ENCODE measurements at regions not wholly inside any gene's neighbourhood (a gene's known extent, or its start where the extent isn't known, plus 50 kb on each side); places are given as distances from the start of the nearest gene placed in this dataset.

GRCh38 chr17:72574675-72575510 lies 454.1 kb downstream of the SOX9 start:
- Histone ChIP-seq H3K4me2 (ENCODE audit: low read depth, low read length, poor library complexity, severe bottlenecking) (no peak overlapping the region), H3K9ac (ENCODE audit: low read length) (no peak overlapping the region), H3K27me3 (ENCODE audit: low read length) (no peaks in the 10 kb centered on the region), H3F3A (ENCODE audit: insufficient read depth) (no peaks in the 10 kb centered on the region), H2AFZ (ENCODE audit: low read depth, low read length, severe bottlenecking) (no peak overlapping the region), H3K4me3 (ENCODE audit: insufficient read depth, low read length, poor library complexity, severe bottlenecking) (no peak overlapping the region), H3K9me2 (replicated peaks; ENCODE audit: insufficient read depth, low read length) (no peaks in the 10 kb centered on the region), H3K27ac (ENCODE audit: low read depth, low read length) (no peak overlapping the region), H4K20me1 (ENCODE audit: low read depth, low read length) (no peaks in the 10 kb centered on the region), H3K79me2 (ENCODE audit: insufficient read depth, low read length) (no peaks in the 10 kb centered on the region), H3K9me3 (ENCODE audit: insufficient read depth, low read length) (no peaks in the 10 kb centered on the region), H3K36me3 (ENCODE audit: low read length) (no peaks in the 10 kb centered on the region)
- no peak for TF ChIP-seq EZH2phosphoT487 (conservative IDR thresholded peaks at IDR 0.05; ENCODE audit: low read length)
- no peak for TF ChIP-seq CTCF (IDR thresholded peaks at IDR 0.05; ENCODE audit: insufficient read depth, low read length, poor library complexity, severe bottlenecking)

GRCh38 chr17:72575542-72576233 lies 454.9 kb downstream of the SOX9 start:
- Histone ChIP-seq H2AFZ (ENCODE audit: low read depth, low read length, severe bottlenecking) (no peak overlapping the region), H3F3A (ENCODE audit: insufficient read depth) (no peaks in the 10 kb centered on the region), H3K79me2 (ENCODE audit: insufficient read depth, low read length) (no peaks in the 10 kb centered on the region), H3K4me2 (ENCODE audit: low read depth, low read length, poor library complexity, severe bottlenecking) (no peak overlapping the region), H3K36me3 (ENCODE audit: low read length) (no peaks in the 10 kb centered on the region), H3K27ac (ENCODE audit: low read depth, low read length) (no peak overlapping the region), H3K9ac (ENCODE audit: low read length) (no peak overlapping the region), H3K27me3 (ENCODE audit: low read length) (no peaks in the 10 kb centered on the region), H4K20me1 (ENCODE audit: low read depth, low read length) (no peaks in the 10 kb centered on the region), H3K4me3 (ENCODE audit: insufficient read depth, low read length, poor library complexity, severe bottlenecking) (no peak overlapping the region), H3K9me2 (replicated peaks; ENCODE audit: insufficient read depth, low read length) (no peaks in the 10 kb centered on the region), H3K9me3 (ENCODE audit: insufficient read depth, low read length) (no peaks in the 10 kb centered on the region)
- TF ChIP-seq EZH2phosphoT487 (conservative IDR thresholded peaks at IDR 0.05; ENCODE audit: low read length) (no peak), CTCF (IDR thresholded peaks at IDR 0.05; ENCODE audit: insufficient read depth, low read length, poor library complexity, severe bottlenecking) (no peak)

- H3K9me3 ChIP-seq (ENCODE audit: insufficient read depth, low read length): no peaks in the 10 kb centered on the region
- H3K79me2 ChIP-seq (ENCODE audit: insufficient read depth, low read length): no peaks in the 10 kb centered on the region
- TF ChIP-seq EZH2phosphoT487 (conservative IDR thresholded peaks at IDR 0.05; ENCODE audit: low read length) (no peak), CTCF (IDR thresholded peaks at IDR 0.05; ENCODE audit: insufficient read depth, low read length, poor library complexity, severe bottlenecking) (no peak)
- no peak overlapping the region for H2AFZ ChIP-seq (ENCODE audit: low read depth, low read length, severe bottlenecking)
- H3K27ac ChIP-seq (ENCODE audit: low read depth, low read length): no peak overlapping the region
- H3K27me3 ChIP-seq (ENCODE audit: low read length): no peaks in the 10 kb centered on the region
- H3K36me3 ChIP-seq (ENCODE audit: low read length): no peaks in the 10 kb centered on the region
- no peak overlapping the region for H3K9ac ChIP-seq (ENCODE audit: low read length)
- no peaks in the 10 kb centered on the region for H3K9me2 ChIP-seq (replicated peaks; ENCODE audit: insufficient read depth, low read length)
- H3K4me2 ChIP-seq (ENCODE audit: low read depth, low read length, poor library complexity, severe bottlenecking): no peak overlapping the region
- no peaks in the 10 kb centered on the region for H4K20me1 ChIP-seq (ENCODE audit: low read depth, low read length)
- H3K4me3 ChIP-seq (ENCODE audit: insufficient read depth, low read length, poor library complexity, severe bottlenecking): no peak overlapping the region
- no peaks in the 10 kb centered on the region for H3F3A ChIP-seq (ENCODE audit: insufficient read depth)
These were observed 455.5 kb downstream of the SOX9 start for GRCh38 chr17:72576289-72576759.
